ENCODE measurements at regions not wholly inside any gene's neighbourhood (a gene's known extent, or its start where the extent isn't known, plus 50 kb on each side); places are given as distances from the start of the nearest gene placed in this dataset.
"Not testable (repeated sequence)": the region's sequence is repeated elsewhere in the genome, so short reads cannot be mapped to it uniquely, and the experiment has no call there.

- no peak for DNase-seq
These were observed 311.0 kb upstream of the FSHR start for GRCh38 chr2:49465157-49465831.

GRCh38 chr2:49459314-49459993, 305.1 kb upstream of the FSHR start:
- DNase-seq = no peak

DNA sequence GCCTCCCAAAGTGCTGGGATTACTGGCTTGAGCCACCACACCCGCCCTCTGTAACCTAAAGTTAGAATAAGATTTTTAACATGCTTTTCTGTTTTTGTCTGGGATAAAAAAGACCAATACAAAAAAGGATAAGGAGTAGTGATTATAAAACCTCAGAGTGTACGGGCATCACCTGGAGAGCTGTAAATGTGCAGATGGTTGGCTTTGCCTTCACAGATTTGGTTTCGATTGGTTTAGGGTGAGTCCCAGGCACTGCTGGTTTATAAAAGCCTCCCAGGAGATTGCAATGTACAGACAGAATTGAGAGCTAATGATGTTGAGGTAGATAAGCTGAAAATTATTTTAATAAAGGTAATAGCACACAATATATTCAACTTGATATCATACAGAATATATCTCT, 289.7 kb upstream of the FSHR start:
- DNase-seq = no peak

GRCh38 chr2:49426996-49427395, 272.7 kb upstream of the FSHR start:
- no peak for DNase-seq

- no peak for DNase-seq
These were observed 261.9 kb upstream of the FSHR start for GRCh38 chr2:49416252-49416651.

DNA sequence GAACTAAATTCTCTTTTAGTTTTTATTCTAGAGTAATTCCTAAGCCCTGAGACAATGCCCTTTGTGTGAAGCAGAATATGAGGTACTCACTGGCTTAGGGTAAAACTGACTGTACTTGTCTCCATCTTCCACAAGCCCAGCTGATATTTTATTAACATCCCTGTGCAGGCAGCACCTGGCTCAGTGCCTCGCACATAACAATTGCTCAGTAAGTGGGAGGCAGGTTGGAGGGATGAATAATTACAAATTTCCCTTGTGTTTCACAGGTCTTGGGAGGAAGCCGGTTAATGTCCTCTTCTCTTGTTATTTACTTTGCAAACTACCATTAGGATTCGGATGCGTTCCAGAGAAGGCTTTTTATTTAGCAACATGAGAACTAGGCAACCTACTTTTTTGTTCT, 249.8 kb upstream of the FSHR start:
- no peak for DNase-seq

DNA sequence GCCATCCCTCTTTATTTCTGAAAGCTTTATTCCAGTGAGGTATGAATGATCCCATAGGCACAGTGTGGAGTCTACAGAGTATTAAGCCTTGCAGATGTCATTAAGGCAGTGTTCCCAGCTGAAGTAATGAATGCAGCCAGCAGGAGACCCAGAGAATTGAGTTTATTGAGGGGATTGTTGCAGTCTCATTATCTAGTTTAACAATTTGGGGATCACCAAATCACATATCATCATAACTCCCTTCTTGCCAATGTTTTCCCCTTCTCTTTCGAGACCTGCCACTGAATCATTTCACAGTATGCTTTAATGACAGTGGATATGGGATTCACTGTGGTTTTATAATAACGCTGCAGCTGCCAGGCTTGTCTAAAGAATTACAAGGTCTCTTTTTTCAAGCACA, 249.3 kb upstream of the FSHR start:
- no peak for DNase-seq

DNA sequence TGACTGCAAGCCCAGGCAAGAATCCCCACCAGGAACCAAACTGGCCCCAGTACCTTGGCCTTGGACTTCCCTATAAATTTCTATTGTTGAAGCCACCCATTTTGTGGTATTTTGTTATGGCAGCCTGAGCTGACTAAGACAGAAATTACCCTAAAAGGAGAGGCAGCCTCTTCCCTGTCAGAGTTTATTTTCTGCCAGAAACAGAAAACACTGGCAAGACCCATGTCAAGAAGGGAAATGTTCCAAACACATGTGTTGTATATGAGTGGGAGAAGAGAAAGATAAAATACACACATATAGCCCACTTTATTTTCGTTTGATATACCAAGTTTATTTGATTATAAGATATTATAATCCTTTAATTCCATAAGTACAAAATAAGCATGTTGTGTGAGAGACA, 225.1 kb upstream of the FSHR start:
- no peak for DNase-seq

GRCh38 chr2:49371128-49371701, 216.9 kb upstream of the FSHR start:
- DNase-seq = no peak

- no peak for DNase-seq
These were observed 215.3 kb upstream of the FSHR start for GRCh38 chr2:49369650-49370049.

DNA sequence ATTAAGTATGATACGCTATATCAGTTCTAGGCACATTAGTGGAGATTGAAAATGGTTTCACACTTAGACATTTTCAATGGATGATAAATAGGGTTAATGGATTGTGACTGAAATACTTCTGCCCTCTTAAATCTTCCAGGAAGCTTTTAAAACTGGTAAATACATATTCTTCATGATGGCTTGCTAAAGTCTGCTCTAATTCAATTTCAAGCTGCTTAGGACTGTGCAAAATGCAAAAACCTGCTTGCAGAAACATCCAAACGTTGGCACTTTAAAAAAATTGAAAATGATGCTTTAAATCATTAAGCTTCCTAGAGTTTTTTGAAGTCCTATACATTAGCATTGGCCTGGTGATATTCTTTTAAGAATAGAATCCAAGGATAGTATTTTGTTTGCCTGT, 214.8 kb upstream of the FSHR start:
- no peak for DNase-seq

GRCh38 chr2:49367003-49367402, 212.7 kb upstream of the FSHR start:
- DNase-seq = no peak

DNA sequence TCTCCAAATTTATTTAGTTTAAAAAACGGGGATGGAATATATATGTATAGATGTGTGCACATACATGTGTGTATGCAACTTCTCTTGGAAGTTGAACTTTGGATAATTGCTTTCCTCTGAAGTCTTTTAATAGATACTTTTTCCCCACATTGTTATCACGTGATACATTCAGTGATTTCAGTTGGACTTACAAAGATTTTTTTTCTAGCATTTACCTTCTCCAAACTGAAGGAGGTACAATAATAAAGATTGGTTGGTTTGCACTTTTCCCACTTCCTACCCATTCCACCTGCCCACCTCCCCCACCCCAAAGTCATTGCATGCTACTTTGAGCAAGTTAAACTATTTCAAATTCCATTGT, 206.1 kb upstream of the FSHR start:
- DNase-seq = no peak

DNA sequence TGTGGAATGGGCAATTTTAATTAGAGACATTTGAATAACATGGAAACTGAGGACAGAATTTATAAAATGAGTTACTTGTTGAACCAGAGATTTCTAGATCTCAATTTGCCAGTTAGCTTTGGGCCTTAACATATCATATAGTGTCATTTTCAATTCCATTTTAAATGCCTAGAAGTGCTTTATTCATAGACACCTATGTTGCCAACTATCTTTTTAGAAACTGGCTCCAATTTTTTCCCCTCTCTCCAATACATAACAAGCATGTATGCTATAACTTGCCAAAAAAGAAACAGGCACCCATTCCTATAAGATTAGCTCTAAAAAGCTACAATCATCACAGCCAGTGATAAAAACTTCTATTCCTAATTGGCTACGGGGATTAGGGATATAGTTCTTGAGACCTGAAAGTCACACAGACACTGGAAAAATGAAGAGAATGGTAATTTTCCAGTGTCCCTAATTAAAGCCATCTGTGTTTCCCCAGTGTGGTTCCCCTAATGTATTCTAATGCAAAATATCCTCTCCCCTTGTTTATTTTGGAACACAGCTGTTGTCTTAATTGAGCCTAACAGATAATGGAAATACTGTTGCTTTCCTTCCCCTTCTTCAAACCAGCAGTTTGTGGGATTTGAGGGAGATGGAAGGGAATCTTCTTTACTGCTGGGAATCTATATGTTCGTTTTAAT, 205.5 kb upstream of the FSHR start:
- peak; percentile 33 for DNase-seq

GRCh38 chr2:49355611-49356010, 201.3 kb upstream of the FSHR start:
- DNase-seq = no peak

- no peak for DNase-seq
These were observed 197.2 kb upstream of the FSHR start for GRCh38 chr2:49351560-49351959.

DNA sequence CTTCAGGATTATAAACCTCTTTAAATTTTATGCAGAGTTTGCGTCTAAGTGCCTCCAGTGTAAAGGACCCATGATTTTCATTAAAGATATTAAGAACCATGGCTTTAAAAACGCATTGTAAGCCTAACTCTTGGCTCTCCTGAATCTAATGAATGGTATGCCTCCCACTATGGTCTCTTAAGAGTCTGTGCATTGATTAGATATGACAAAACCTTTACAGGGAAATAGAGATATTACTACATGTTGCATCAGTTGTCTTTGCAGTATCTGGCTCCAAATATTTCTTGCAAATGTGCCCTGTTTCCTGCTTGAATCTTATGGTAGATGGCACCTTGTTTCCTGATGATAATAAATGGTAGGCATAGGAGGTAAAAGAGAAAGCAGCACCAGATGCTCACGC, 189.3 kb upstream of the FSHR start:
- no peak for DNase-seq

DNA sequence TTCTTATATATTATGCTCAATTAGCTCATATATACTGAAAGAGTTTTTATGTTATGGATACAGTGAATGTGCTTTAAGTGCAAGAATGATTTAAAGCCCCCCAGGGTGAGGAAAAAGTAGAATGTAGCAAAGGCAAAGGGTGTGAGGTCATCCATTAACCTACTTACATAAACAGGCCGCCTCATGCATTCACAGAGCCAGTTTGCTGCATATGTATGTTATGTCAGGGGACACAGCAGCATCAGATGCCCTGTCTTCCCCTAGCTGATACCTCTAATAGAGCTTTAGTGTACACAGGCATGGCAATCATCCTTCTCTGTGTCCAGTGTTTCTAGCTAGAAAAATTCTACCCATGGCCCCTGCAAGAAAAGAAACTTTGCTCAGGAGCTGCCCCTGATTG, 187.8 kb upstream of the FSHR start:
- DNase-seq = no peak

- DNase-seq = no peak
These were observed 181.2 kb upstream of the FSHR start for GRCh38 chr2:49335546-49335945.

- DNase-seq = no peak
These were observed 178.1 kb upstream of the FSHR start for GRCh38 chr2:49332415-49332814.

DNA sequence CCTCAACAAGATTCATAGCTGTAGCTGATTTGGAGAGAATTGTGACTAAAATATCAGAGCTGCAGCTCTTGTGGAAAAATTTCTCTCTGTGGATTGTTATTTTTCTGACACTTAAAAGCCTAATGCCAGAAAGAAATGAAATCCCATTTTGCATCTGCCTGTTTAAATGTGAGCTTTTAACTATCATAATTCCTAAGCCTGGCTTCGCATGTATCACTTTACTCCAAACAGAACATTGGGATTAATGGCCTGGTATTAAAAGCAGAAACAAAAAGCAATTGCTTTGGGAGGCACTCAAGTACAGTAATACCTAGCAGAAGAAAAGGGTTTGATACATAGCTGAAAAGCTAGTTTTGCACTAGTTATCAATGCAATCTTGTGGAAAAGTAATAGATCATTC, 164.2 kb upstream of the FSHR start:
- no peak for DNase-seq

GRCh38 chr2:49309461-49309860, 155.1 kb upstream of the FSHR start:
- DNase-seq = no peak

- no peak for DNase-seq
These were observed 152.6 kb upstream of the FSHR start for GRCh38 chr2:49306925-49307324.

GRCh38 chr2:49298693-49299092, 144.4 kb upstream of the FSHR start:
- not testable (repeated sequence) for DNase-seq
